ENCODE measurements at regions not wholly inside any gene's neighbourhood (a gene's known extent, or its start where the extent isn't known, plus 50 kb on each side); places are given as distances from the start of the nearest gene placed in this dataset.
A peak's percentile ranks its signal among the peaks of the same experiment; 100 is the strongest.

GRCh38 chr2:223500709-223501108 lies 101.5 kb downstream of the SCG2 start:
- Histone ChIP-seq H3K4me3 (no peak overlapping the region), H3K27ac (no peak overlapping the region), H3K4me2 (no peak overlapping the region), H3K9me3 (no peaks in the 10 kb centered on the region), H3K4me1 (no peaks in the 10 kb centered on the region)
- FAIRE-seq (no peak), DNase-seq (ENCODE audit: low read depth in 1 of 2, low spot score in 1 of 2) (no peak), ATAC-seq (no peak)
- ChIA-PET CTCF (no interaction called here), POLR2A (no interaction called here)
- WGBS (ENCODE audit: missing lambda C conversion rate) = 81% methylated on average over 6 of the region's 6 CpGs
- TF ChIP-seq MAFK (IDR thresholded peaks at IDR 0.05; ENCODE audit: partially characterized antibody) (peak; percentile 2), CEBPB (IDR thresholded peaks at IDR 0.05) (no peak)

GRCh38 chr2:223501641-223502040 lies 100.5 kb downstream of the SCG2 start:
- TF ChIP-seq FOSL2 (IDR thresholded peaks at IDR 0.05) (no peak), FOSL2 (CRISPR knock-in tag; IDR thresholded peaks at IDR 0.05) (peak; percentile 59), HES2 (IDR thresholded peaks at IDR 0.05) (no peak)
- Histone ChIP-seq H3K27ac (no peak overlapping the region), H3K4me3 (no peak overlapping the region), H3K9me3 (no peaks in the 10 kb centered on the region), H3K4me2 (no peak overlapping the region), H3K4me1 (no peaks in the 10 kb centered on the region)
- POLR2A ChIA-PET = no interaction called here
- FAIRE-seq (no peak), DNase-seq (ENCODE audit: low read depth in 1 of 2, low spot score in 1 of 2) (no peak), ATAC-seq (no peak)
- CTCF ChIA-PET = interaction anchor here (0.6 kb wide), 1 partner anchor 840 kb away, joined by 3 read pairs; no protein-coding TSS in a partner anchor
- 79% methylated on average over 2 of the region's 2 CpGs for WGBS (ENCODE audit: missing lambda C conversion rate)

GRCh38 chr2:223503746-223504145 lies 98.4 kb downstream of the SCG2 start:
- TF ChIP-seq TFCP2L1 (CRISPR knock-in tag; IDR thresholded peaks at IDR 0.05) = no peak
- TF ChIP-seq MAZ (IDR thresholded peaks at IDR 0.05; ENCODE audit: borderline replicate concordance, low read depth, low read length) = no peak
- TF ChIP-seq BHLHE40 (IDR thresholded peaks at IDR 0.05; ENCODE audit: low read depth, low read length) = no peak
- no peak for TF ChIP-seq NPAS2 (CRISPR knock-in tag; IDR thresholded peaks at IDR 0.05; ENCODE audit: borderline replicate concordance)
- TF ChIP-seq KDM5A (IDR thresholded peaks at IDR 0.05) = no peak
- no peak for TF ChIP-seq ZNF302 (CRISPR knock-in tag; IDR thresholded peaks at IDR 0.05)
- no peak for TF ChIP-seq HMGXB4 (CRISPR knock-in tag; IDR thresholded peaks at IDR 0.05; ENCODE audit: borderline replicate concordance)
- TF ChIP-seq RAD21 (conservative IDR thresholded peaks at IDR 0.05 in 1 of 2, IDR thresholded peaks at IDR 0.05 in 1 of 2) = no peak
- no peak for TF ChIP-seq SMC3 (IDR thresholded peaks at IDR 0.05)
- no peak for TF ChIP-seq RARB (CRISPR knock-in tag; IDR thresholded peaks at IDR 0.05)
- TF ChIP-seq HEYL (CRISPR knock-in tag; IDR thresholded peaks at IDR 0.05) = no peak
- TF ChIP-seq CHD4 (IDR thresholded peaks at IDR 0.05; ENCODE audit: borderline replicate concordance) = no peak
- TF ChIP-seq CBX8 (IDR thresholded peaks at IDR 0.05) = no peak
- TF ChIP-seq JUN (IDR thresholded peaks at IDR 0.05) = no peak
- TF ChIP-seq USF2 (IDR thresholded peaks at IDR 0.05) = no peak
- no peak for TF ChIP-seq ZSCAN20 (CRISPR knock-in tag; IDR thresholded peaks at IDR 0.05)
- no peak for TF ChIP-seq POLR2A (IDR thresholded peaks at IDR 0.05; ENCODE audit: low read length)
- no peak for TF ChIP-seq RFX5 (IDR thresholded peaks at IDR 0.05)
- no peak for TF ChIP-seq KDM1A (IDR thresholded peaks at IDR 0.05; ENCODE audit: low read depth)
- Histone ChIP-seq H3K27ac (no peak overlapping the region), H3K9me3 (no peaks in the 10 kb centered on the region), H3K4me3 (no peak overlapping the region), H3K4me1 (no peaks in the 10 kb centered on the region), H3K4me2 (no peak overlapping the region)
- POLR2A ChIA-PET = no interaction called here
- no peak for ATAC-seq
- 13% methylated on average over 3 of the region's 3 CpGs for WGBS (ENCODE audit: missing lambda C conversion rate)
- FAIRE-seq = no peak
- CTCF ChIA-PET = interaction anchor here (1.3 kb wide), 1 partner anchor 295 kb away, joined by 3 read pairs; no protein-coding TSS in a partner anchor
- DNase-seq (ENCODE audit: low read depth in 1 of 2, low spot score in 1 of 2) = no peak

Measured in A549 (cell line).